HL-60 (cell line): ENCODE measurements at regions not wholly inside any gene's neighbourhood (a gene's known extent, or its start where the extent isn't known, plus 50 kb on each side); places are given as distances from the start of the nearest gene placed in this dataset.

Experiments used
- DNase-seq, 2 experiments: peaks; one replicate each; pipeline ENCODE4 v3.0.0-alpha.2; 2010 to 2020; ENCODE audit warnings: low read depth in 1 of 2, low spot score in 1 of 2
- H3K27ac ChIP-seq: fragments of 250-450 bp; sonication (Bioruptor Pico); replicated peaks from 2 replicates; pipeline ENCODE4 v1.5.1; 2020; ENCODE audit warnings: mild to moderate bottlenecking, moderate library complexity
- H3K27me3 ChIP-seq: fragments of 250-450 bp; sonication (Bioruptor Pico); 2 replicates; pipeline ENCODE4 v1.5.1; 2021; ENCODE audit warnings: mild to moderate bottlenecking, moderate library complexity; ENCODE audit not compliant: insufficient read depth, poor library complexity, severe bottlenecking
- H3K4me3 ChIP-seq: replicated peaks from 2 replicates; pipeline ENCODE4 v1.5.1; 2011; ENCODE audit warnings: mild to moderate bottlenecking, control low read depth, low read length; ENCODE audit not compliant: insufficient read depth
- GABPA ChIP-seq: IDR thresholded peaks from 2 replicates; pipeline ENCODE4 v1.6.1; 2012; ENCODE audit warnings: low read depth
- POLR2AphosphoS5 ChIP-seq: IDR thresholded peaks from 2 replicates; pipeline ENCODE4 v1.6.1; 2012; ENCODE audit warnings: low read depth
- SPI1 ChIP-seq: IDR thresholded peaks from 2 replicates; pipeline ENCODE4 v1.6.1; 2012; ENCODE audit warnings: low read depth, mild to moderate bottlenecking, borderline replicate concordance
- TF ChIP-seq, protein P1 (sequence below): IDR thresholded peaks from one replicate; pipeline ENCODE4 v1.5.1; 2011; ENCODE audit warnings: low read length, control low read depth, inconsistent platforms; ENCODE audit not compliant: insufficient read depth
- TF ChIP-seq, protein P2 (sequence below): IDR thresholded peaks from 2 replicates; pipeline ENCODE4 v1.6.1; 2012; ENCODE audit warnings: low read depth; ENCODE audit not compliant: insufficient replicate concordance

DNA sequence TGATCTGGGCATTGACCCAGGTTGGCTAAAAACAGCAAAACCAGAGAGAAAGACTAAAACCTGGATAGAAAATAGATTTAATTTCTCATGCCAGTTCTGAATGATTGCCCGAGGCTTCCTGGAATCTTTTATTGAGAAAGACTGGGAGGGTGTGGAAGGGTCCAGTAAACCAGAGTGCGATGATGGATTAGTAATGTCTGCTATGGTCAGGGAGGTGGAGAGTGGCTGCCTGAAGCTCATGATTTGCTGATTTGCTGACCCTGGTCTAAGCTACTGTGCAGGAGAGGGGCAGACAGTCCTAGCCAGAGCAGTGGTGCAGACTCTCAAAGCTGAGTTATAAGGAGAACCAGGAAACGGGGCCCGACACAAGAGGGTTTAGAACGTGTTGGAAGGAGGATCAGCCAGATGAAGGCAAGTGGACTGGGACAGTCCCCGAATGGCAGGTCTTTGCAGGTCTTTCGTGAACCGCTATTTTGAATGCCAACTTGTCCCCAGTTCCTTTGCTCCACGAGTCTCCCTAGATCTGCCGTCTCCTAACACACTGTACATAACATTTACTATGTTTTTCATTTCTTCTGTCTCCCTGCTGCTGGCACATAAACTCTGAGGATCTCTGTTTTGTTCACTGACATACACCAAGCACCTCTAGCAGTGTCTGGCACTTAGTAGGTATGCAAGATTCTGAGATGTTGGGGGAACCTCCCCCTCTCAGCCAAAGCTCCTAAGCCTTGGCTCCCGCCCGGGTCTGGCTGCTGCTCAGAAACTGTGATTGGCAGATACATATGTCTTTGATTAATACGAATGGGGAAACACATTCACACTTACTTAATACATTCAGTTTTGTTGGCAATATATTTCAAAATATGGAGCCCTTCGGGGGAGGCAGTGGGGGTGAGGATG lies 237.3 kb upstream of the TNRC6C start:
- no peak overlapping the region for H3K4me3 ChIP-seq
- TF ChIP-seq POLR2AphosphoS5 (no peak), GABPA (no peak)
- TF ChIP-seq, protein P1, sequence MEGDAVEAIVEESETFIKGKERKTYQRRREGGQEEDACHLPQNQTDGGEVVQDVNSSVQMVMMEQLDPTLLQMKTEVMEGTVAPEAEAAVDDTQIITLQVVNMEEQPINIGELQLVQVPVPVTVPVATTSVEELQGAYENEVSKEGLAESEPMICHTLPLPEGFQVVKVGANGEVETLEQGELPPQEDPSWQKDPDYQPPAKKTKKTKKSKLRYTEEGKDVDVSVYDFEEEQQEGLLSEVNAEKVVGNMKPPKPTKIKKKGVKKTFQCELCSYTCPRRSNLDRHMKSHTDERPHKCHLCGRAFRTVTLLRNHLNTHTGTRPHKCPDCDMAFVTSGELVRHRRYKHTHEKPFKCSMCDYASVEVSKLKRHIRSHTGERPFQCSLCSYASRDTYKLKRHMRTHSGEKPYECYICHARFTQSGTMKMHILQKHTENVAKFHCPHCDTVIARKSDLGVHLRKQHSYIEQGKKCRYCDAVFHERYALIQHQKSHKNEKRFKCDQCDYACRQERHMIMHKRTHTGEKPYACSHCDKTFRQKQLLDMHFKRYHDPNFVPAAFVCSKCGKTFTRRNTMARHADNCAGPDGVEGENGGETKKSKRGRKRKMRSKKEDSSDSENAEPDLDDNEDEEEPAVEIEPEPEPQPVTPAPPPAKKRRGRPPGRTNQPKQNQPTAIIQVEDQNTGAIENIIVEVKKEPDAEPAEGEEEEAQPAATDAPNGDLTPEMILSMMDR, result no peak
- H3K27me3 ChIP-seq, result no peaks in the 10 kb centered on the region
- no peak overlapping the region for H3K27ac ChIP-seq
- no peak for DNase-seq

DNA sequence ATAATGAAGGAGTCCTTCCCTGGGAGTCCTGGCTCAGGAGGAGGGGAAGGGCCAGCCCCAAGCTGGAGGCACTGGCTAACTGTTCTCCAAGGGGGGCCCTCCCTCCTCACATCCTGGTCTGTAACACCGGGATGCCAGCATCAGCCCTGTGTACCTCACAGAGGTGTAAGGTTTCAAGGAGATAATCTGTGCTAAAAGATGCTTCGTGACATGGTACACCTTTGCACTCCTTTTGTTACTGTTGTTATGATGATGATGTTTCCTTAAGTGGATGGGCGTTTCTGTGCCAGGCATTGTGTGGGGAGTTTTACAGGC lies 236.7 kb upstream of the TNRC6C start:
- no peaks in the 10 kb centered on the region for H3K27me3 ChIP-seq
- TF ChIP-seq, protein P2, sequence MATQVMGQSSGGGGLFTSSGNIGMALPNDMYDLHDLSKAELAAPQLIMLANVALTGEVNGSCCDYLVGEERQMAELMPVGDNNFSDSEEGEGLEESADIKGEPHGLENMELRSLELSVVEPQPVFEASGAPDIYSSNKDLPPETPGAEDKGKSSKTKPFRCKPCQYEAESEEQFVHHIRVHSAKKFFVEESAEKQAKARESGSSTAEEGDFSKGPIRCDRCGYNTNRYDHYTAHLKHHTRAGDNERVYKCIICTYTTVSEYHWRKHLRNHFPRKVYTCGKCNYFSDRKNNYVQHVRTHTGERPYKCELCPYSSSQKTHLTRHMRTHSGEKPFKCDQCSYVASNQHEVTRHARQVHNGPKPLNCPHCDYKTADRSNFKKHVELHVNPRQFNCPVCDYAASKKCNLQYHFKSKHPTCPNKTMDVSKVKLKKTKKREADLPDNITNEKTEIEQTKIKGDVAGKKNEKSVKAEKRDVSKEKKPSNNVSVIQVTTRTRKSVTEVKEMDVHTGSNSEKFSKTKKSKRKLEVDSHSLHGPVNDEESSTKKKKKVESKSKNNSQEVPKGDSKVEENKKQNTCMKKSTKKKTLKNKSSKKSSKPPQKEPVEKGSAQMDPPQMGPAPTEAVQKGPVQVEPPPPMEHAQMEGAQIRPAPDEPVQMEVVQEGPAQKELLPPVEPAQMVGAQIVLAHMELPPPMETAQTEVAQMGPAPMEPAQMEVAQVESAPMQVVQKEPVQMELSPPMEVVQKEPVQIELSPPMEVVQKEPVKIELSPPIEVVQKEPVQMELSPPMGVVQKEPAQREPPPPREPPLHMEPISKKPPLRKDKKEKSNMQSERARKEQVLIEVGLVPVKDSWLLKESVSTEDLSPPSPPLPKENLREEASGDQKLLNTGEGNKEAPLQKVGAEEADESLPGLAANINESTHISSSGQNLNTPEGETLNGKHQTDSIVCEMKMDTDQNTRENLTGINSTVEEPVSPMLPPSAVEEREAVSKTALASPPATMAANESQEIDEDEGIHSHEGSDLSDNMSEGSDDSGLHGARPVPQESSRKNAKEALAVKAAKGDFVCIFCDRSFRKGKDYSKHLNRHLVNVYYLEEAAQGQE, result no peak
- TF ChIP-seq GABPA (no peak), POLR2AphosphoS5 (no peak), SPI1 (no peak)
- TF ChIP-seq, protein P1, result no peak
- H3K27ac ChIP-seq, result no peak overlapping the region
- no peak for DNase-seq
- no peak overlapping the region for H3K4me3 ChIP-seq

DNA sequence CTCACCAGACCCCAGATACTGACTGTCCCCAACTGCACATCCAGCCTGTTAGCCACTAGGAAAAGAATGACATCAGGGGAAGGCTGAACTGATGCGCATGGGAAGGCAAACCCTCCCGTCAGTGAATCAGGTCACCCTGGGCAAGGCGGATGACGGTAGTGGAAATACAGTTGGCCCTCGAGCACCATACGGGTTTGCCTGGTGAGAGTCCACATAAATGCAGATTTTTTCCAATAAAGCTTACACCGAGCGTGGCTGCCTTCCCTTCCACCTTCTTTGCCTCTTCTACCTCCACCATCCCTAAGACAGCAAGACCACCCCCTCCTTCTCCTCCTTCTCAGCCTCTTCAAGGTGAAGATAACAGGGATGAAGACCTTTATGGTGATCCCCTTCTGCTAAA lies 236.1 kb upstream of the TNRC6C start:
- no peaks in the 10 kb centered on the region for H3K27me3 ChIP-seq
- no peak overlapping the region for H3K27ac ChIP-seq
- H3K4me3 ChIP-seq, result no peak overlapping the region
- DNase-seq, result no peak
- TF ChIP-seq, protein P1, result no peak
- TF ChIP-seq, protein P2, result no peak
- TF ChIP-seq POLR2AphosphoS5, result no peak
- no peak for TF ChIP-seq SPI1
- no peak for TF ChIP-seq GABPA
